IMR-90 (cell line): ENCODE measurements at regions not wholly inside any gene's neighbourhood (a gene's known extent, or its start where the extent isn't known, plus 50 kb on each side); places are given as distances from the start of the nearest gene placed in this dataset.

Experiments used
- ATAC-seq: fragments of 200-7000 bp; cut with Tn5 transposase; 2 replicates; pipeline ENCODE4 v1.9.1; 2020; ENCODE audit warnings: low read depth, mild to moderate bottlenecking, moderate library complexity
- BruUV-seq: library from RNA; stranded (reverse); fragments of 400-500 nt; replicated peaks from 2 replicates; lab custom pipeline; 2021; lab: Mats Ljungman, UMichigan
- CTCF ChIA-PET: fragments of 300-600 bp; formaldehyde crosslinking; extraction: SDS; loops from one replicate; lab custom pipeline; 2021; ENCODE audit warnings: antibody characterized with exemption; lab: Yijun Ruan, JAX
- POLR2A ChIA-PET: fragments of 300-600 bp; sonication (Branson Sonifier 250); formaldehyde crosslinking; loops from one replicate; lab custom pipeline; 2022; ENCODE audit warnings: antibody characterized with exemption; ENCODE audit not compliant: unreplicated experiment; lab: Charles Lee
- DNase-seq: peaks from one replicate; pipeline ENCODE4 v3.0.0; 2013
- H2AFZ ChIP-seq: replicated peaks from 2 replicates; pipeline ENCODE3; 2013; ENCODE audit warnings: low read length, mild to moderate bottlenecking; ENCODE audit not compliant: poor library complexity
- H2AK5ac ChIP-seq: 2 replicates; pipeline ENCODE4 v1.6.1; 2013; ENCODE audit warnings: low read depth, low read length, inconsistent platforms
- H2AK9ac ChIP-seq: replicated peaks from 2 replicates; pipeline ENCODE3; 2013; ENCODE audit warnings: mild to moderate bottlenecking, low read depth, low read length, moderate library complexity; ENCODE audit not compliant: poor library complexity
- H2BK120ac ChIP-seq: 2 replicates; pipeline ENCODE4 v1.6.1; 2013; ENCODE audit warnings: low read depth, low read length, inconsistent platforms
- H2BK15ac ChIP-seq: 3 replicates; pipeline ENCODE4 v1.6.1; 2013; ENCODE audit warnings: low read depth, low read length, inconsistent platforms
- H2BK20ac ChIP-seq: 2 replicates; pipeline ENCODE4 v1.6.1; 2013; ENCODE audit warnings: low read depth, mild to moderate bottlenecking, inconsistent platforms, low read length, moderate library complexity
- H2BK5ac ChIP-seq: 2 replicates; pipeline ENCODE4 v1.6.1; 2013; ENCODE audit warnings: mild to moderate bottlenecking, low read depth, low read length, inconsistent platforms; ENCODE audit not compliant: poor library complexity, severe bottlenecking
- H3K14ac ChIP-seq: replicated peaks from 2 replicates; pipeline ENCODE4 v1.6.1; 2013; ENCODE audit warnings: low read depth, low read length, inconsistent platforms
- H3K18ac ChIP-seq: 2 replicates; pipeline ENCODE4 v1.6.1; 2013; ENCODE audit warnings: low read depth, low read length, control low read depth
- H3K23ac ChIP-seq: 2 replicates; pipeline ENCODE4 v1.6.1; 2013; ENCODE audit warnings: low read depth, low read length, inconsistent platforms
- H3K27ac ChIP-seq: 2 replicates; pipeline ENCODE4 v1.5.1; 2013; ENCODE audit warnings: mild to moderate bottlenecking, control low read depth, low read length; ENCODE audit not compliant: insufficient read depth
- H3K27me3 ChIP-seq: 2 replicates; pipeline ENCODE4 v1.6.1; 2013; ENCODE audit warnings: low read length; ENCODE audit not compliant: control insufficient read depth, insufficient read depth
- H3K36me3 ChIP-seq: 2 replicates; pipeline ENCODE4 v1.6.1; 2013; ENCODE audit warnings: low read length, mixed read lengths; ENCODE audit not compliant: control insufficient read depth, insufficient read depth
- H3K4ac ChIP-seq: 2 replicates; pipeline ENCODE4 v1.6.1; 2013; ENCODE audit warnings: low read depth, low read length, inconsistent platforms
- H3K4me1 ChIP-seq: 2 replicates; pipeline ENCODE4 v1.6.1; 2013; ENCODE audit warnings: low read length, mixed read lengths; ENCODE audit not compliant: control insufficient read depth, insufficient read depth
- H3K4me2 ChIP-seq: 2 replicates; pipeline ENCODE4 v1.6.1; 2013; ENCODE audit warnings: low read depth, mild to moderate bottlenecking, control low read depth, low read length, moderate library complexity
- H3K4me3 ChIP-seq: 2 replicates; pipeline ENCODE4 v1.5.1; 2013; ENCODE audit warnings: low read depth, mild to moderate bottlenecking, control low read depth, low read length, moderate library complexity; ENCODE audit not compliant: insufficient read depth
- H3K56ac ChIP-seq: 2 replicates; pipeline ENCODE4 v1.6.1; 2013; ENCODE audit warnings: low read length, inconsistent platforms; ENCODE audit not compliant: insufficient read depth; ENCODE audit errors: extremely low read depth
- H3K79me1 ChIP-seq, 2 experiments: 2 replicates each; pipeline ENCODE4 v1.6.1; 2013; ENCODE audit warnings: low read length in 2 of 2, inconsistent platforms in 1 of 2, low read depth in 1 of 2
- H3K9ac ChIP-seq: 2 replicates; pipeline ENCODE4 v1.6.1; 2013; ENCODE audit warnings: low read depth, low read length, control low read depth
- H3K9me1 ChIP-seq: 2 replicates; pipeline ENCODE4 v1.6.1; 2013; ENCODE audit warnings: low read length, inconsistent platforms; ENCODE audit not compliant: insufficient read depth
- H3K9me3 ChIP-seq: 2 replicates; pipeline ENCODE4 v1.6.1; 2013; ENCODE audit warnings: low read length; ENCODE audit not compliant: control insufficient read depth, insufficient read depth
- H4K20me1 ChIP-seq: 2 replicates; pipeline ENCODE4 v1.6.1; 2013; ENCODE audit warnings: low read length, inconsistent platforms; ENCODE audit not compliant: insufficient read depth
- H4K5ac ChIP-seq: 2 replicates; pipeline ENCODE4 v1.6.1; 2013; ENCODE audit warnings: mild to moderate bottlenecking, low read depth, low read length, control low read depth
- H4K8ac ChIP-seq, 2 experiments: 2 replicates each; pipeline ENCODE4 v1.6.1; 2013; ENCODE audit warnings: low read depth in 2 of 2, low read length in 2 of 2, control low read depth in 1 of 2, inconsistent platforms in 1 of 2
- H4K91ac ChIP-seq: 2 replicates; pipeline ENCODE4 v1.6.1; 2013; ENCODE audit warnings: low read depth, low read length, inconsistent platforms; ENCODE audit not compliant: insufficient read depth
- CHD1 ChIP-seq: IDR thresholded peaks from 2 replicates; pipeline ENCODE4 v1.6.1; 2012; ENCODE audit warnings: low read depth, low read length, improper control_type of control experiment
- CTCF ChIP-seq: conservative IDR thresholded peaks from 2 replicates; pipeline ENCODE4 v1.5.1; 2012; ENCODE audit warnings: mild to moderate bottlenecking, low read depth, low read length, improper control_type of control experiment
- MXI1 ChIP-seq: IDR thresholded peaks from 2 replicates; pipeline ENCODE4 v1.6.1; 2012; ENCODE audit warnings: low read depth, mild to moderate bottlenecking, low read length, moderate library complexity, borderline replicate concordance
- NFE2L2 ChIP-seq: fragments of 150-350 bp; IDR thresholded peaks from 2 replicates; pipeline ENCODE4 v1.6.1; 2016; ENCODE audit warnings: low read depth, mild to moderate bottlenecking, low read length
- POLR2A ChIP-seq: IDR thresholded peaks from 2 replicates; pipeline ENCODE4 v1.6.1; 2012; ENCODE audit warnings: mild to moderate bottlenecking, low read depth, low read length
- RFX5 ChIP-seq: IDR thresholded peaks from 2 replicates; pipeline ENCODE4 v1.8.0; 2012; ENCODE audit warnings: low read depth, mild to moderate bottlenecking, low read length, moderate library complexity
- USF2 ChIP-seq: fragments of 150-350 bp; IDR thresholded peaks from 2 replicates; pipeline ENCODE4 v1.6.1; 2017; ENCODE audit warnings: mild to moderate bottlenecking, antibody characterized with exemption, low read length, low read depth
- WGBS, 2 experiments: methylation state at CpG; one replicate each; pipeline versions ENCODE4 v1.1.5 to v1.1.7; 2013; ENCODE audit warnings: missing lambda C conversion rate in 2 of 2; ENCODE audit not compliant: insufficient read length in 1 of 2; ENCODE audit errors: extremely low coverage in 2 of 2; 5-methylcytosine and 5-hydroxymethylcytosine counted together
- dilution Hi-C: fragments of 300-500 bp; cut with HindIII; formaldehyde crosslinking; loops from one replicate; pipeline ENCODE4 v1.14.3; 2018; ENCODE audit warnings: low sequenced_read_pairs; ENCODE audit not compliant: unreplicated experiment
- in situ Hi-C: fragments of 300-500 bp; cut with MboI; formaldehyde crosslinking; loops from 3 replicates; pipeline ENCODE4 v1.14.3; 2019; ENCODE audit warnings: low sequenced_read_pairs, inconsistent platforms, mixed read lengths
- intact Hi-C: fragments of 100-400 bp; cut with micrococcal nuclease; formaldehyde crosslinking; loops from 2 replicates; pipeline ENCODE4 v1.10.0; 2022

GRCh38 chr6:91464201-91464600 lies 877.3 kb upstream of the MAP3K7 start:
- H3K9ac ChIP-seq: no peak overlapping the region
- H2BK15ac ChIP-seq: no peak overlapping the region
- no peak overlapping the region for H3K56ac ChIP-seq
- intact Hi-C loops (no loop called here), in situ Hi-C loops (no loop called here), dilution Hi-C loops (no loop called here)
- no peak overlapping the region; the same call in 1 of the 2 replicates for H3K18ac ChIP-seq
- no peak for DNase-seq
- H4K91ac ChIP-seq: no peak overlapping the region; the same call in 1 of the 2 replicates
- no peak overlapping the region for H3K4me2 ChIP-seq
- no peaks in the 10 kb centered on the region for H3K9me3 ChIP-seq
- ChIA-PET CTCF (no interaction called here), POLR2A (no interaction called here)
- no CpG with 5 or more reads among the region's 1 CpG for WGBS, 2 experiments
- no peak overlapping the region for H3K4me3 ChIP-seq
- no peak overlapping the region for H4K5ac ChIP-seq
- no peak overlapping the region for H3K23ac ChIP-seq
- ATAC-seq: no peak
- H3K27ac ChIP-seq: no peak overlapping the region
- no peak for TF ChIP-seq USF2
- TF ChIP-seq MXI1: no peak
- TF ChIP-seq NFE2L2: no peak
- no peak for TF ChIP-seq POLR2A
- no peak for TF ChIP-seq RFX5
- TF ChIP-seq CTCF: no peak
- TF ChIP-seq CHD1: no peak
- no peaks in the 10 kb centered on the region for H3K36me3 ChIP-seq
- no peak overlapping the region for H2BK5ac ChIP-seq
- H2AK5ac ChIP-seq: no peak overlapping the region
- BruUV-seq: no TSS peak
- H4K8ac ChIP-seq: no peak overlapping the region
- H3K4me1 ChIP-seq: peaks cover 2% of the 10 kb centered on the region
- H2BK120ac ChIP-seq: no peak overlapping the region
- no peak overlapping the region for H2AK9ac ChIP-seq
- no peak overlapping the region for H3K4ac ChIP-seq
- H3K9me1 ChIP-seq: no peaks in the 10 kb centered on the region
- no peaks in the 10 kb centered on the region for H3K79me1 ChIP-seq
- H2AFZ ChIP-seq: no peak overlapping the region
- H3K27me3 ChIP-seq: no peaks in the 10 kb centered on the region
- no peaks in the 10 kb centered on the region for H4K20me1 ChIP-seq
- H2BK20ac ChIP-seq: no peak overlapping the region
- H3K14ac ChIP-seq: no peak overlapping the region
